Stimulated activated CD8-positive, alpha-beta memory T cell treated with anti-CD3 and anti-CD28 coated beads, Interleukin-7, amount 100 ng/mL, for 4 hours (primary cell): ENCODE measurements at regions not wholly inside any gene's neighbourhood (a gene's known extent, or its start where the extent isn't known, plus 50 kb on each side); places are given as distances from the start of the nearest gene placed in this dataset.

Experiments
- DNase-seq, 2 donors: peaks; one replicate each; pipeline ENCODE4 v3.0.0-alpha.2; 2020; ENCODE audit warnings: low read depth in 2 of 2

GRCh38 chr18:11269257-11269656 is 119.9 kb upstream of the PIEZO2 start:
- DNase-seq, result no peak

GRCh38 chr18:11268741-11269233 is 119.4 kb upstream of the PIEZO2 start:
- no peak for DNase-seq

DNA sequence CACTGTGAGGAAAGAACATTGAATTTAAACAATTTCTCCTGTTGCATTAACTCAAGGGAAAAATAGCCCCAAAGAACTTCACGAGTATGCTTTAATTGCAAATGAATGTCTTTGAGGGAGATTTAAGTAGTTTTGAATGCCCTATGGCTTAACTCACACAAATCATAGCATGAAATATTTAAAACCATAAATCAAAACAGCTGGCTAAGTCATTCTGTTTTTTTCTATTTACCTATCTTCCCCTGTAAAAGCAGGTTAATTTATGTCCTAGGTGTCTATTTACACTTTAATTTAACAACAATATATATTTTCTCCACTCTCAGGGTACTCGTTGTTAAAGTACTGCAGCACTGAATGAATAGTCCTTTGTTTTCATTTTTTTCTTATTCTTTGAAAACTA is 118.8 kb upstream of the PIEZO2 start:
- DNase-seq, result no peak

- DNase-seq, result no peak
These were observed 117.6 kb upstream of the PIEZO2 start for GRCh38 chr18:11266781-11267480.

DNA sequence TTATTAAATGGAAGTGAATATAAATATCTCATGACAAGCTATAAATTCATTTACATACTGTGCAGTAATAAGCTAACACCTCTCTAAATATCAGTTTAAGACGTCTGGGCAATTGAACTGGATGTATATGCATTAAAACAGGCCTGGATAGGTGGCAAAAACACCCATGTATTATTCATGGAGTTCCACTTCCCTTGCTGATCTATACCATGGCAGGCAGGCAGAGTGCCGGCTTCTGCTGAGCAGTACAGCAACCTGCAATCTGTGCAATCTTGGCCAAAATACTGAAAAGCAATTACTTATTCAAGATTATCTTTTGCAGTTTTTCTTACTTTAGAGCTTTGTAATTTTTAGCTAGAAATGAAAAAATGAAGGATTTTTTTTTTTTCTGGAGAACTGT is 112.1 kb upstream of the PIEZO2 start:
- DNase-seq, result no peak

DNA sequence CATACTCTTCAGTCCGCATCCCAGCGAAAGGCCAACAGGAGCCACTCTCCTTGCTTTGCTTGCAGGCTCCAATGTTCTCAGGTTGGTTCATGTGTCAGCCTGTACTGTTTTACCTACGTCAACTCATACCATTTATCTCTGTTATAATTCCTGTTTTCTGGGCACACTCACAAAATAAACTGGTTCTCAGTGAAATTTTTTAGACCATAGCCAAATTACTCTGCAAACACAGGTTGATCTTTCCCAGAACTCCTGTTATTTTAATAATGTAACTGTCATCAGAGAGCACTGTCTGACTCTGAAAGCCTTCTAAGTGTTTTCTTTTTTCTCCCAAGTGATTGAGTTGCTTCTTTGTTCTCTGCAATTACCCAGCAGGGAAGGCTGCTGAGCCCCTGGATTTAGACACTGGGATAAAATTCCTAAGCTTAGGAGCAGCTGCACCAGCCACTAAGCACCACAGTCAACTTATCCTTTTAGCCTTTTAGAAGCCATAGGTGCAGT is 111.6 kb upstream of the PIEZO2 start:
- DNase-seq, result no peak

DNA sequence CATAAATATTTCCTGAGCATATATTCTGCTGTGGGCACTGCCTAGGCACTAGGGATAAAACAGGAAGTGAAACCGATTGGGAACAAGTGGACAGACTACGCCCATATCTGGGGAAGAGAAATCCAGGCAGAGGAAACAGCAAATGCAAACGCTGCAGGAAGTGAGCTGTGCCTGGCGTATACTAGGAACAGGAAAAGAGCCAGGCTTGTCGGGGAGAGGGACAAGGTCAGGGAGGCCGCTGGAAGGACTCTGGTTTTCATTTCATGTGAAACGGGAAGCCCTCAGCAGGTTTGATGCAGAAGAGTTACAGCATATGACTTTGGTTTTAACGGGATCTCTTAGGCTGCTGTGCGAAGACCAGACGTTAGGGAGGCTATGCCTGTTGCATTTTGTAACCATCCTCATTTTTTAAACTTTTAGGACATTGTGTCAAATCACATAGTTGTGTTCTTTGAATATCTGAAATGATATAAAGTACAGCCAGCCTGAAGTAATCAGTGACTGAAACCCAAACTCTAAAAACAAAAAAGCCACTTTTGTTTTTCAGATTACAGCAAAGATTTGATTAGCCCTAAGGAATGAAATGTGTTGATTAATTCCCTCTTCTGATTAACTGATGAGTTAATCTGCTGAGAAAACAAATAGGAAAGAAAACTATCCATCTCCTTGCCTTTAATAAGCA is 110.2 kb upstream of the PIEZO2 start:
- DNase-seq, result no peak

- DNase-seq, result no peak
These were observed 108.8 kb upstream of the PIEZO2 start for GRCh38 chr18:11258039-11258610.

- DNase-seq, result no peak
These were observed 106.9 kb upstream of the PIEZO2 start for GRCh38 chr18:11256251-11256650.

- DNase-seq, result no peak
These were observed 102.5 kb upstream of the PIEZO2 start for GRCh38 chr18:11251891-11252270.

GRCh38 chr18:11251229-11251890 is 102.0 kb upstream of the PIEZO2 start:
- no peak for DNase-seq

DNA sequence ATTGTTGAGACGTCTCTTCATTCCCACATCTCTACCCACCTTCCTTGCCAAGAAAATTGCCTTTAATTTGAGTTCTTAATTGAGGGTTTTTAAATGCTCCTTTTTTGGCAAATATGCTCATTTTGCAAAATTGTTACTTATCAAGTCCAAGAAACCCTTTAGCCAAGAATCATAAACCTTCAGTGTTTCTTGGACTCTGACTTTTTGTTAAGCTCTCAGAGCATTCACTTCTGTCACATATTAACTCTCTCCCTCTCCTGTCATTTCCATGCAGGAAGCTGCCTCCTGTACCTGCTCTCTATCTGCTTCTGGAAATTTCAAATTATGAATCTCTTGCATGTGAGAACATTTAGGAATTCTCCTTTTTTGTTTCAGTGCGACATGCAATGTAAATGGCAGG is 100.0 kb upstream of the PIEZO2 start:
- no peak for DNase-seq

GRCh38 chr18:11247381-11247970 is 98.1 kb upstream of the PIEZO2 start:
- DNase-seq, result no peak

- DNase-seq, result no peak
These were observed 97.3 kb upstream of the PIEZO2 start for GRCh38 chr18:11246495-11247300.

- no peak for DNase-seq
These were observed 96.5 kb upstream of the PIEZO2 start for GRCh38 chr18:11245879-11246278.

GRCh38 chr18:11237484-11237883 is 88.1 kb upstream of the PIEZO2 start:
- DNase-seq, result no peak

DNA sequence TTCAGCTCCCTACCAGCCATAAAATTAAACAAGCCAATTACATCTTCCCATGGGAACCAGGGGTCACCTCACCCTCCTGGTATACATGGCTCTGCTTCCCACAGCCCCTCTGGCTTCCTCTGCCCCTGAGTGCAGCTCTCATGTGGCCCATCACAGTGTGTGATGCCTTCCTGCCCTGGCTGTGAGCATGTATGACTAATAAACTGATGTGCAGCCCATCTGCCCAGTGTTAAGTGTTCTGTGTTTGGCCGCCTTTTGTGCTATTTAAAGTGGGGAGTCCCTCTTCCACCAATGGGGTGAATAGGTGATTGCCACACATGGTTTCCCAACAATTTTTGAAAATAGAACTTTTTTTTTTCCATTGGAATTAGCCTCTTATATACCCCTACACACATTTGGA is 87.7 kb upstream of the PIEZO2 start:
- DNase-seq, result no peak

- no peak for DNase-seq
These were observed 74.8 kb upstream of the PIEZO2 start for GRCh38 chr18:11224153-11224552.

GRCh38 chr18:11219571-11219970 is 70.2 kb upstream of the PIEZO2 start:
- no peak for DNase-seq

DNA sequence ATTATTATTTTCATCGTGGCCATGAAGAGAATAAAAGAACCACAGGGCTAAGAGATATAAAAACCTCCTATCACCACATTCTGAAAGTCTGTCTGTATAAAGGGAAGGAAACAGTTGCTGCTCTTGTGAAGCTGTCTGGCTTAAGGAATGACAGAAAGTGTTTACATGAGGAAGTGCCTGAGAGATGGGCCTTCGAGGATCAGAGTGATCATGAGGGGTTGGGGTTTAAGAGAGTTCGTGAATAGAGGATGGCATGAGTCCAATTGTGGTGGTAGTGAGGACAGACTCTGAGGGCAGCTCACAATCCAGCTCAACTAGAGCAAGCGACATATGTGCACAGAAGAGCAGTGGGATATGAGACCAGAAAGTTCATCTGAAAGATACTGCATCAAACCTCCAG is 65.8 kb upstream of the PIEZO2 start:
- DNase-seq, result no peak

- no peak for DNase-seq
These were observed 54.7 kb upstream of the PIEZO2 start for GRCh38 chr18:11204020-11204419.
